ENCODE measurements at regions not wholly inside any gene's neighbourhood (a gene's known extent, or its start where the extent isn't known, plus 50 kb on each side); places are given as distances from the start of the nearest gene placed in this dataset.

GRCh38 chr14:99075771-99076375, 196.1 kb downstream of the BCL11B start:
- no peak for DNase-seq (ENCODE audit: low read depth in 3 of 3)

- no peak for DNase-seq (ENCODE audit: low read depth in 3 of 3)
Measured at GRCh38 chr14:99077076-99077843, 194.7 kb downstream of the BCL11B start.

DNA sequence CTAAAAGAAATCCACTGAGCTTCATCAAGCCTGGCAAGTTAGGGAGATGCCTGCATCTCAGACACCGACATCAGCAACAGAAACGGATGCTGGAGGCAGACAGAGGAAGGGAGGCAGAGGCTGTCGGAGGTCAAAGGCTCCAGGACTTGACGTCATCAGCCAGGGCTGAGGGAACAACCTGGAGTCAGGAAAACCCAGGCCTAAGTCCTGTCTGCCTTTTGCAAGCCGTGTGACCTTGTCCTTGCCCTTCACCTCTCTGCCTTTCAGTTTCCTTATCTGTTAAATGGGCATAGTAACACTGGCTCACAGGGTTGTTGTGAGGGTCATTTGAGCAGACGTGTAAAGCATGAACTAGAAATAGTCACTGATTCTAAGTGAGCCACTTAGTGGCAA, 194.2 kb downstream of the BCL11B start:
- DNase-seq (ENCODE audit: low read depth in 3 of 3) = no peak

- no peak for DNase-seq (ENCODE audit: low read depth in 3 of 3)
Measured at GRCh38 chr14:99078426-99078825, 193.6 kb downstream of the BCL11B start.

DNA sequence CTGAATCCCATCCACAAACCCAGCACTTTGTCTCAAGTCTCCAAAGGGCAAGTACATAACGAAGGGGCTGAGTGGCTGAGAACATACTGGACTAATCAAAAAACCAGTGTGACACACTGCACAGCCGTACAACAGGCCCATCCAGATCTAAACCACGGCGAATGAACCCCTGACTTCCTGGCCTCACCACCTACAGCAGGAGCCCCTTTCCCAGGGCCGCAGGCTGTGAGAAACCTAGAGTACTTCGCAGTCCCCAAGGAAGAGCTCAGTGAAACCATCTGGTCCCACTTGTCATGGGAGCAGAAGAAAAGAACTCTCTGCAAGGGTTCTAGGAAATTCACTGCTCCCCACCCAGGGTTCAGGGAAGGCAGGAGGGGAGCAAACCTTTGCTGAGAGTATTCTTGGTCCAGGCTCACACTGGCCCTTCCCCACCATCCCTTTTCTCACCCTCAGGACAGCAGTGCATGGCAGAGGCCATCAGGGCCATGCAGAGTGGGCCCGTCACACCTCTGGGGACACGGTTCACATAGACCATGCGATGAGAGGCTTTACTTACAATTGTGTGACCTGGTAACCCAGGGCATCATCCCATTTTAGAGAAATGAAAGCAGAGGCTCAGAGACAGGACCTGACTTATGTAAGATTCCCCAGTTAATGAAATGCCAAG, 192.8 kb downstream of the BCL11B start:
- DNase-seq (ENCODE audit: low read depth in 3 of 3) = no peak

DNA sequence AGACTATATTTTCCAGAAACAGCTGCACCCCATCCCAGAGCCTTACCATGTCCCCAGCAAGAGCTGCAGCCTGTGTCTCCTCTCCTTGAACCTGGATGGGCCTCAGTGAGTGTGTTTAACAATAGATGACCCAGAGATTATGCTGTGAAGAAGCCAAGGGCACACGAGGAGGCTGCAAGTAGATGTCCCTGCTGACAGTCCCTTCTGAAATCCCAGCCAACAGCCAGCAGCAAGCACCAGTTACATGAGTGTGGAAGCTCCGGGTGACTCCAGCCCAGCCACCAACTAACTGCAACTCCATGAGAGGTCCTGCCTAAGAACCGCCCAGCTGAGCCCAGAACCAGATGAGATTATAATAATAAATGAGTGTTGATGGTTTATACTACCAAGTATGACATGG, 191.7 kb downstream of the BCL11B start:
- no peak for DNase-seq (ENCODE audit: low read depth in 3 of 3)

GRCh38 chr14:99081156-99081765, 190.7 kb downstream of the BCL11B start:
- no peak for DNase-seq (ENCODE audit: low read depth in 3 of 3)

- no peak for DNase-seq (ENCODE audit: low read depth in 3 of 3)
Measured at GRCh38 chr14:99081880-99082279, 190.1 kb downstream of the BCL11B start.

DNA sequence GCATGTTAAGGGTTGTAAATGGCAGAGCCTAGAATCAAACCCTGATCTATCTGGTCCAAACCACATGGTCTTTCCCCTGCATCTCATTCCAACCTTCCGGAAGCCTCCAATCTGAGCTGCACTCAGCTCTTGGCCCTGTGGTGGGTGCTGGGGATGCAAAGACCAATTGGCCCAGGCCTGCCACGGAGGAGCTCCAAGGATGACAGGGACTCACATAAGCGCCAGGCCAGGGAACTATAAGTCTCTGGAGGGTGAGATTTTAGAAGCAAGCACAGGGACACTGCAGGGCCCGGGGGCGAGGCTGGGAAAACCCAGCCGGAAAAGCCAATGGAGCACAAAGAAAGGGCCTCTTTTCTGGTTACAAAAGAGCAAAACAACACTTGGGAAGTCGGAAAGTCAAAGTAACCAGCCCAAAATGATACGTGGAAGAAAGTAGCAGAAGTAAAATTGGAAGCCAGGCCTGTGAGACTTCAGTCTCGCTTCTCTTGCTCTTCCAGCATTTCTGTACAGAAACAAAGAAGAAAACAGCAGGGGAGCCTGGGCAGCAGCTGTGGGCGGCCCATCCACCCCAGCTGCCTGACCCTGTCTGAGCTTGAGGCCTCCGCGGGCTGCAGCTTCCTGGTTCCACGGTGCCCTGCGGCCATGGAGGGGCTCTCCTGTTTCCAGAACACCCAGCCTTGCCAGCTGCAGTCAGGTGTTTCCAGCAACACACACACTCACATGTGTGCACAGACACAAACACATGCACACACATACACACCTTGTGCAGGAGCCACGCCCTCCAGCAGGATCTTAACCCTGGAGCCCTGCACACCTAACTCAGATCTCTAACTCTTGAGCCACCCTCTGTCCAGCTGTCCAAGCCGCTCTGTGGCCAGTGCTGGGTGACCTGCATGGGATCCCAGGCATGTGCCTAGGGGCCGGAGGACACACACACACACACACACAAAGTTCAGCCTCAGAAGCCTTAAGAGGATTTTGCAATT, 178.2 kb downstream of the BCL11B start:
- DNase-seq (ENCODE audit: low read depth in 3 of 3) = no peak

DNA sequence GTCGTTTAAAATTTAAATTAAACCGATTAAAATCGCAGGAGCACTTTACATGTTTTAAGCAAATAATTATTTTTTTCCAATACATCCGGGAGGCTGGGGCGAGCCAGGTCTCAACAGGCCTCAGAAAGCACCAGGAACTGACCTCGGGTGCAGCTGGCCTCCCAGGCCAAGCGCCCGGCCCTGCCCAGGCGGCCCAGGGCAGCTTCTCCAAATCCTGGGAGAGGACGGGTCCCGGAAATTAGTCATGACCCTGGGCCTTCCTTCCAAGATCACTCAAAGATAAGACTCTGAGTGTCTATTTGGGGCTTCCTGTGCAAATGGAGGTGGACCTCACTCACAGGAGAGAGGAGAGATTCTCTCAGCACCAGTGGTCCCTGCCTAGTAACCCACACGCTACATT, 177.1 kb downstream of the BCL11B start:
- no peak for DNase-seq (ENCODE audit: low read depth in 3 of 3)

DNA sequence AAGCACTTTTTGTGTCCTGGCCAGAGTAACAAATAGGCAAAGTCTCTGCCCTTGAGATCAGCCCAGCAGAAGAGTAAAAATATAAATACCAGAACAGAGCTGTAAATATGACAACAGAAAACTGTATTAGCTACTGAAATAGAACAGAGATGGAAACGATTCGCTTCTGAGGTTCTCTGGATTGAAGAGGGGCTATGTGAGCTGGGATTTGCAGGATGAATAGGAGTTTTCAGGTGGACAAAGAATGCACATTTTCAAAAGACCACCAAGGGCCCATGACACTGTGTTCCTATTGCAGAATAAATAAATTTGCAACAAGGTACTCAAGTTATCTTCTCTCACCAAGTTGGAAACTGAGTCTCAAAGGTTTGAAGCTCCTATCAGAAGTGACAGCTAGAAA, 176.6 kb downstream of the BCL11B start:
- DNase-seq (ENCODE audit: low read depth in 3 of 3) = no peak

- no peak for DNase-seq (ENCODE audit: low read depth in 3 of 3)
Measured at GRCh38 chr14:99098199-99098598, 173.8 kb downstream of the BCL11B start.

DNA sequence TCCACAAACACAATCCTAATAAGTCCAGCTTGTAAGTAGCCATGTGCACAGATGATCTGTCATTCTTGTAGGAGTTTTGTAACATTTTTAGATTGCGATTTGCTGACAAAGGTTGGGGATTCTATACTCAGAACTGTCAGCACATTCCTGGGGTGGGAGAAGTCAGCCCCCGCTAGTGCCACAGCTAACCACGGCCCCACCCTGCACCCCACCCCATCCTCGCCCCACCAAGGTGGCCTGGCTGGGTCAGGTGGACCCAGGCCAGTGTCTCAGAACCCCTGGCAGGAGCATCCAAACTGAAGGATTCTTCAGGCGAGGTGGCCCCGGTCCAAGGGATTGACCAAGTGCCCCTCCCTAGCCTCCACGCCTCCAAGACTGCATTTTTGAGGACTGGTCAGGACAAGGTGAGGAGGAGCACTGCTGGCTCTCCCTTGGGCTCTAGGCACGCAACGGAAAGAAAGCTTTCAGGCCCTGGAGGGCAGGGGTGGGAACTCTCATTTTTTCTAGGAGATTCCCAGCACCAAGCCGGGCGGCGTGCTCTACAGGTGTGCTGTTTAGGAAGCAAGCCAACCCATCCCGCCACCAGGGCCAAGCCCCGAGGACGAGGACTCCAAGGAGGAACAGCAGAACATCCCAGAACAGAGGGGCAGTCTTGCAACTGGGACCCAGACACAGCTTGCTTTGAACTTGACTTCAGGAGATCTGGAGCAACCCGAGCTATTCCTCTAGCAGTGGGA, 172.8 kb downstream of the BCL11B start:
- DNase-seq (ENCODE audit: low read depth in 3 of 3) = no peak

- no peak for DNase-seq (ENCODE audit: low read depth in 3 of 3)
Measured at GRCh38 chr14:99100497-99101270, 171.3 kb downstream of the BCL11B start.

DNA sequence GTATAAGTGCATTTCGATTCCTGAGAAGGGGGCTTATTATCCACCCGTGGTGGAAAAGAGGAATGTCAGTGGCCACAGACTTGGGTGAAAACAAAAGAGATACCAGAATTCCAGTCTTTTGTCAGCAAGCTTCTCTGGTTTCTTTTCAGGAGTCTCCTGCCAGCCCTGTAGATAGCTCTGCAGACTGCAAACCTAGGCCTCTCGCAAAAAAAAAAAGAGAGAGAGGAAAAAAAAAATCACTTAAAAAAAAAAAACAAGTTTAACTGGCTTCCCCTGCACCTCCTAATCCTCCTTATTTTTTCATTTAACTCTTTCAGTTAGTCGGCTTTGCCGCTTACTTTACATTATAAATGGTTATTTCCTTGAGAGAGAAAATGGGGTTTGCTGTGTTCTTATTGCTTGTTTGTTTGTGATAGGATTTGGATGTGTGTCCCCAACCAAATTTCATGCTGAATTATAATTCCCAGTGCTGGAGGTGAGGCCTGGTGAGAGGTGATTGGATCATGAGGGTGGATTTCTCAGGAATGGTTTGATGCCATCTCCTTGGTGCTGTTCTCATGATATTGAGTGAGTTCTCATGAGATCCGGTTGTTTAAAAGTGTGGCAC, 170.0 kb downstream of the BCL11B start:
- DNase-seq (ENCODE audit: low read depth in 3 of 3) = no peak

- no peak for DNase-seq (ENCODE audit: low read depth in 3 of 3)
Measured at GRCh38 chr14:99116741-99117295, 155.2 kb downstream of the BCL11B start.

DNA sequence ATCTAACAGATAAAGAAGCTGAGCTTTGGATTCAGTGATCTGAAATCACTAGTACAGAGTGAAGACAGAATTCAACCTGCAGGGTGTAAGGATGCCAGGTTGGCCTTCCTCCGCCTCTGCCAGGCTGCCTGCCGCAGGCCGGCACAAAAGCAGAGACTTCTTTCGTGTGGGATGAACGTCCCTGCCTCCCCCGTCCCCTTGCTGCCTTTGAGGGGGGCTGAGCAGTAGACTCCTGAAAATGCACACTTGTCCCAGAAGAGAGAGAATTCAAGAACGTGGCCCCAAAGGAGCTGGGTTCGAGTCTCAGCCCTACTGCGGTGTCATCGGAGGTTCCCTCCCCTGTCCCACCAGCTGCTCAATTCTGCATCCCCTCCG, 154.3 kb downstream of the BCL11B start:
- DNase-seq (ENCODE audit: low read depth in 3 of 3) = no peak

- no peak for DNase-seq (ENCODE audit: low read depth in 3 of 3)
Measured at GRCh38 chr14:99118046-99118721, 153.8 kb downstream of the BCL11B start.

GRCh38 chr14:99118946-99119345, 153.1 kb downstream of the BCL11B start:
- no peak for DNase-seq (ENCODE audit: low read depth in 3 of 3)

Measured in stimulated activated CD4-positive, alpha-beta T cell treated with anti-CD3 and anti-CD28 coated beads, TNF-alpha, amount 100 ng/mL, for 24 hours (primary cell).